SK-N-SH treated with all-trans-retinoic acid at 6 μM for 48 hours (cell line): ENCODE measurements at regions not wholly inside any gene's neighbourhood (a gene's known extent, or its start where the extent isn't known, plus 50 kb on each side); places are given as distances from the start of the nearest gene placed in this dataset.

Source experiments
- ARNTL ChIP-seq: fragments of 450-650 bp; formaldehyde crosslinking; IDR thresholded peaks from 2 replicates; pipeline ENCODE4 v1.5.0; 2020; ENCODE audit warnings: low read depth, mild to moderate bottlenecking, moderate library complexity, borderline replicate concordance
- PPARA ChIP-seq: fragments of 250-450 bp; sonication (Bioruptor Pico); IDR thresholded peaks from 2 replicates; pipeline ENCODE4 v1.5.0; 2020; ENCODE audit warnings: mild to moderate bottlenecking, borderline replicate concordance
- RARB ChIP-seq: fragments of 250-450 bp; sonication (Bioruptor Pico); IDR thresholded peaks from 2 replicates; pipeline ENCODE4 v1.8.0; 2021; ENCODE audit warnings: mild to moderate bottlenecking, moderate library complexity
- TOX ChIP-seq: fragments of 250-450 bp; sonication (Bioruptor Pico); IDR thresholded peaks from 2 replicates; pipeline ENCODE4 v1.8.0; 2021; ENCODE audit warnings: mild to moderate bottlenecking, moderate library complexity, borderline replicate concordance
- ZFP30 ChIP-seq: fragments of 450-650 bp; formaldehyde crosslinking; IDR thresholded peaks from 2 replicates; pipeline ENCODE4 v1.5.0; 2022; ENCODE audit warnings: mild to moderate bottlenecking, moderate library complexity
- ZNF565 ChIP-seq: fragments of 450-650 bp; formaldehyde crosslinking; conservative IDR thresholded peaks from 2 replicates; pipeline ENCODE4 v1.5.0; 2020; ENCODE audit warnings: low read depth, mild to moderate bottlenecking, moderate library complexity
- ZNF70 ChIP-seq: fragments of 450-650 bp; formaldehyde crosslinking; IDR thresholded peaks from 2 replicates; pipeline ENCODE4 v1.5.0; 2020; ENCODE audit warnings: mild to moderate bottlenecking, moderate library complexity
- ZNF8 ChIP-seq: fragments of 450-650 bp; formaldehyde crosslinking; IDR thresholded peaks from 2 replicates; pipeline ENCODE4 v1.5.0; 2020; ENCODE audit warnings: mild to moderate bottlenecking, moderate library complexity
- TF ChIP-seq, protein P1 (sequence below): fragments of 250-450 bp; sonication (Bioruptor Pico); IDR thresholded peaks from 2 replicates; pipeline ENCODE4 v1.8.0; 2020; ENCODE audit warnings: mild to moderate bottlenecking, moderate library complexity, borderline replicate concordance
- TF ChIP-seq, protein P2 (sequence below): fragments of 250-450 bp; sonication (Bioruptor Pico); IDR thresholded peaks from 2 replicates; pipeline ENCODE4 v1.5.1; 2020; ENCODE audit warnings: low read depth, mild to moderate bottlenecking, moderate library complexity
- TF ChIP-seq, protein P3 (sequence below): fragments of 250-450 bp; sonication (Bioruptor Pico); IDR thresholded peaks from 2 replicates; pipeline ENCODE4 v1.8.0; 2021; ENCODE audit warnings: low read depth, mild to moderate bottlenecking, moderate library complexity, borderline replicate concordance

DNA sequence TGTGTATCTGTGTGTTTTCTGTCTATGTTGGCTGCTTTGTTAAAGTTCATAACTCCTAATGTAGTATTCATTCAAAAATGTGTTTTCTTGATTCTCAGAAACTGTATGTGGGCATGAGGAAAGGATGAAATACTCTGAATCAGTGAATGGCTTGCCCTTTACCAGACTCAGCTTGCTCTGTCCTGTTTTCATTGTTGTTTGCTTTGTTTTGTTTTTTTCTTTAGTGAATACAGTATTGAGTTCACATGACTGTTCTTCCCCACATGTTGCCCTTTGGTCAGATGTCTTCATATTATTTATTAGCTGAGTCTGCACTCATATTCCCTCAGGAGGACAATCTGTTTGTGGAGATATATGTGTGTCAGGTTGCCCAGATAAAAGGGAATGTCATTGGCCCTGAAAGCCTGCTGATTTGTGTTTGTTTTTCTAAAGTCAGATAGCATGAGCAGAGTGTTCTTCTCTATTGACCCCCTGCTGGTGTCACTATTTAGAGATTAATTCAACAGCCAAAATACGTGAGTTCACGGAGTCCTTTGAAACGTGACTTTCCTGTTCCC, 1184.4 kb downstream of the RPA4 start:
- TF ChIP-seq ARNTL (CRISPR knock-in tag) (no peak), ZNF565 (no peak), ZNF8 (CRISPR knock-in tag) (no peak), ZNF70 (CRISPR knock-in tag) (no peak), PPARA (CRISPR knock-in tag) (no peak), RARB (CRISPR knock-in tag) (no peak), TOX (CRISPR knock-in tag) (no peak), ZFP30 (no peak)
- TF ChIP-seq, protein P1, sequence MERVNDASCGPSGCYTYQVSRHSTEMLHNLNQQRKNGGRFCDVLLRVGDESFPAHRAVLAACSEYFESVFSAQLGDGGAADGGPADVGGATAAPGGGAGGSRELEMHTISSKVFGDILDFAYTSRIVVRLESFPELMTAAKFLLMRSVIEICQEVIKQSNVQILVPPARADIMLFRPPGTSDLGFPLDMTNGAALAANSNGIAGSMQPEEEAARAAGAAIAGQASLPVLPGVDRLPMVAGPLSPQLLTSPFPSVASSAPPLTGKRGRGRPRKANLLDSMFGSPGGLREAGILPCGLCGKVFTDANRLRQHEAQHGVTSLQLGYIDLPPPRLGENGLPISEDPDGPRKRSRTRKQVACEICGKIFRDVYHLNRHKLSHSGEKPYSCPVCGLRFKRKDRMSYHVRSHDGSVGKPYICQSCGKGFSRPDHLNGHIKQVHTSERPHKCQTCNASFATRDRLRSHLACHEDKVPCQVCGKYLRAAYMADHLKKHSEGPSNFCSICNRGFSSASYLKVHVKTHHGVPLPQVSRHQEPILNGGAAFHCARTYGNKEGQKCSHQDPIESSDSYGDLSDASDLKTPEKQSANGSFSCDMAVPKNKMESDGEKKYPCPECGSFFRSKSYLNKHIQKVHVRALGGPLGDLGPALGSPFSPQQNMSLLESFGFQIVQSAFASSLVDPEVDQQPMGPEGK (CRISPR knock-in tag), result no peak
- TF ChIP-seq, protein P2, sequence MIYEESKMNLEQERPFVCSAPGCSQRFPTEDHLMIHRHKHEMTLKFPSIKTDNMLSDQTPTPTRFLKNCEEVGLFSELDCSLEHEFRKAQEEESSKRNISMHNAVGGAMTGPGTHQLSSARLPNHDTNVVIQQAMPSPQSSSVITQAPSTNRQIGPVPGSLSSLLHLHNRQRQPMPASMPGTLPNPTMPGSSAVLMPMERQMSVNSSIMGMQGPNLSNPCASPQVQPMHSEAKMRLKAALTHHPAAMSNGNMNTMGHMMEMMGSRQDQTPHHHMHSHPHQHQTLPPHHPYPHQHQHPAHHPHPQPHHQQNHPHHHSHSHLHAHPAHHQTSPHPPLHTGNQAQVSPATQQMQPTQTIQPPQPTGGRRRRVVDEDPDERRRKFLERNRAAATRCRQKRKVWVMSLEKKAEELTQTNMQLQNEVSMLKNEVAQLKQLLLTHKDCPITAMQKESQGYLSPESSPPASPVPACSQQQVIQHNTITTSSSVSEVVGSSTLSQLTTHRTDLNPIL (CRISPR knock-in tag), result no peak
- TF ChIP-seq, protein P3, sequence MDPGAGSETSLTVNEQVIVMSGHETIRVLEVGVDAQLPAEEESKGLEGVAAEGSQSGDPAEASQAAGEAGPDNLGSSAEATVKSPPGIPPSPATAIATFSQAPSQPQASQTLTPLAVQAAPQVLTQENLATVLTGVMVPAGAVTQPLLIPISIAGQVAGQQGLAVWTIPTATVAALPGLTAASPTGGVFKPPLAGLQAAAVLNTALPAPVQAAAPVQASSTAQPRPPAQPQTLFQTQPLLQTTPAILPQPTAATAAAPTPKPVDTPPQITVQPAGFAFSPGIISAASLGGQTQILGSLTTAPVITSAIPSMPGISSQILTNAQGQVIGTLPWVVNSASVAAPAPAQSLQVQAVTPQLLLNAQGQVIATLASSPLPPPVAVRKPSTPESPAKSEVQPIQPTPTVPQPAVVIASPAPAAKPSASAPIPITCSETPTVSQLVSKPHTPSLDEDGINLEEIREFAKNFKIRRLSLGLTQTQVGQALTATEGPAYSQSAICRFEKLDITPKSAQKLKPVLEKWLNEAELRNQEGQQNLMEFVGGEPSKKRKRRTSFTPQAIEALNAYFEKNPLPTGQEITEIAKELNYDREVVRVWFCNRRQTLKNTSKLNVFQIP, result no peak
